HG02610 (cell line): ENCODE measurements at regions not wholly inside any gene's neighbourhood (a gene's known extent, or its start where the extent isn't known, plus 50 kb on each side); places are given as distances from the start of the nearest gene placed in this dataset.
"Not testable (repeated sequence)": the region's sequence is repeated elsewhere in the genome, so short reads cannot be mapped to it uniquely, and the experiment has no call there.

Source experiments
- ATAC-seq: cut with Tn5 transposase; IDR thresholded peaks from one replicate; pipeline ENCODE4 v1.9.1; 2021; ENCODE audit warnings: mild to moderate bottlenecking, moderate library complexity; ENCODE audit not compliant: unreplicated experiment

DNA sequence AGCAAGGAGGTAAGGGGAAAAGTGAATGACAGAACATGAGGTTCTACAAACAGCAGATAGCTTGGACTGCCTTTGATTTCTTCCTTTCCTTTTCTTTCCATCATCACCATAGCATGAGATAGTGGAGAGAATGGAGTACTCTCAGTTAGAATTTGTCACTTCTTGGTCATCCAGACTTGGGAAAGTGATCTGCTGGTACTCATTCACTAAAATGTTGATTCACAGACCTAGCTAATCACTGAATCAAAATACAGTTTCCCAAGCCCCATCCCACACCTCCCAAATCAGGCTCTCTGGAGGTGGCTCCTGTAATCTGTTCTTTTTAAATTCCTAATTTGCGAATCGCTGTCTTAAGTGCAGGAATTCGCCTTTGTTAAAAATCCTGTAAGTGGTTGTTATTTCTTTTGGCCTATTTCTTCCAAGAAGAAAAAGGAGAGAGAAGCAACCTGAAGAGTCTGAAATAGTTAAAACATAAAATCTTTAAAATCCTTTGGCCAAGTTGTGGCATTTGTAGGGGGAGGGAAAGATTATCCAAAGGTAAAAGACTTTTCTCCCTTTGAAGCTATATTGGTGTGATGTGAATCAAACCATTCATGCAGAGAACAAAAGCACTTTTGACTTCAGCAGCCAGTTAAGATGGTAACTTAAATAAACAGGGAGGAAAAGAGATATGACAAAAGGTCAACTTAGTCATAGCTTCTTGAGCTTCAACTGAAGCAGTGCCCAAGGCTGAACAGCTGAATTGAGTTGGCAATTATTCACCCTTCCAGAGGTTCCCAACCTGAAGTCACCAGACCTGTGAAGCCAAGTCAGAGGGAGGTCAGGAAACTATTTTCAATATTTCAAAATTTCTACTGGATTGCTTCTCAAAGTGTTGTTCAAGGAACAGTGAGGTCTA is 255.1 kb upstream of the KRR1 start:
- ATAC-seq = no peak

DNA sequence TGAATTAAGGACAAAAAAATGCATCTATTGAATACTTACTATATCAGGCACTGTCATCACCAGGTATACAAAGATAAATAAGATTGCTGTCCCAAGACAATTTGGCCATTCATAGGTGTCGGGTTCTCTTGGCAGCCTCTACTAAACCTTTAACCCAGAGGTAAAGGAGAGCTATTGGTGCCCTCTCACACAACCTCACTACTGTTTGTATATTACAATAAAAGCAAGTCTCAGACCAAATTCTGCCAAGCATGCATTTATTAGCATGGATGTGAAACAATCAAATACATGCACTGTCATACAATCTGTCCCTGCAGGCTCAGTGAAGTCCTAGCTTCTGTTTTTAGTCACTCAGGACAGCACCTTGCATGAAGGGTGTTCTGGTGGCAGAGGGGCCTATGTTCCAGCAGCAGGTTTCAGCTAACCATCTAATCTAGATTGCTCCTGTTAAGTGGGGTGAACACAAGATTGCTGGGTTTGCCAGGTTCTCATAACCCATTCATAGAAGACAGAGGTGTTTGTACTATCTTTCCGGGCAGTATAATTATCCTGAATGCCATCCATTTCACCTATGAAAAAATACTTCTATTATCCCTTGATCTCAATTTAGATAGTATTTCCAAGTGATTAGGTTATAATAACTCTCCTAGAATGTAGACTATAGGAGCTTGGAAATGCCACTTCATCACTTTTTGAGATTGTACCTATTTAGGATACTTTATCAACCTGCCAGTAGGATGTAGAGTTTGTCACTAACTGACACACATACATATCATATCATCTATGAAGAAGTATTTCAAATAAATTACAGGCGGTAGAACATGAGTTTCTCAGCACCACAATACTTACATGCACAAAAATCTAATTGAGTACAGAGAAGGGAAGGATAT is 254.0 kb upstream of the KRR1 start:
- ATAC-seq = peak; percentile 62

DNA sequence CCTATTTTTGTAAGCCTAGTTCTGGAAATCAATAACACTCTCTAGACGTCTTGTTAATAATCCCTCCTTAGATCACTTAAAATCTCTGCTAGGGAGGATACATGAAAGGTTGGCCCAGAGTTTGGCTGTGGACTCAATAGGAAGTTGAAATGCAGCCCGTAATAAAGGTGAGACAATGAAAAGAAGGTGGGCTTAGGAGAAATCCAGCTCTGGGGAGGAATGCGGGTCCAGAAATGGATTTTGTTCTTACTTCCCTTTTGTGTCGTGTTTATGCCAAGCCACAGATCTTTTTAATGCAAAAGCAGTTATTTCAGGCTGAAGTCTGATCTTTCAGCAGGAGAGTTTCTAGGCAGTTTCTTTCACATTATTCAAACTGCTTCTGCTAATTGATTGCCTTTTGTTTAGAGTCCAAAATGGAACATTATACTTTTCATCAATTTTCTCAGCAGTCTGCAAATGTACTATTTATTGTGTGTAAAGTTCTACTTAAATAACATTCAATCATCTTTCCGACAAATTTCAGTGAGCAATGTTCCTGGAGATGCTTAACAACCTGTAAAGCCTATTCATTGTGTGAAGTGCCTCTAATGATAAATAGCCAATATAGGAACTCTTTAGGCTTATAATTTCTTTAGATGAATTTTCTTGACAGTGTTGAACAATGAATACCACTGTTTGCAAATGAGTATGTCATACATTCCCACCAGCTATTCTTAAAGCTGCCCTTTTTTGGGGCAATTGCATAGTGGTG is 252.9 kb upstream of the KRR1 start:
- ATAC-seq = no peak

DNA sequence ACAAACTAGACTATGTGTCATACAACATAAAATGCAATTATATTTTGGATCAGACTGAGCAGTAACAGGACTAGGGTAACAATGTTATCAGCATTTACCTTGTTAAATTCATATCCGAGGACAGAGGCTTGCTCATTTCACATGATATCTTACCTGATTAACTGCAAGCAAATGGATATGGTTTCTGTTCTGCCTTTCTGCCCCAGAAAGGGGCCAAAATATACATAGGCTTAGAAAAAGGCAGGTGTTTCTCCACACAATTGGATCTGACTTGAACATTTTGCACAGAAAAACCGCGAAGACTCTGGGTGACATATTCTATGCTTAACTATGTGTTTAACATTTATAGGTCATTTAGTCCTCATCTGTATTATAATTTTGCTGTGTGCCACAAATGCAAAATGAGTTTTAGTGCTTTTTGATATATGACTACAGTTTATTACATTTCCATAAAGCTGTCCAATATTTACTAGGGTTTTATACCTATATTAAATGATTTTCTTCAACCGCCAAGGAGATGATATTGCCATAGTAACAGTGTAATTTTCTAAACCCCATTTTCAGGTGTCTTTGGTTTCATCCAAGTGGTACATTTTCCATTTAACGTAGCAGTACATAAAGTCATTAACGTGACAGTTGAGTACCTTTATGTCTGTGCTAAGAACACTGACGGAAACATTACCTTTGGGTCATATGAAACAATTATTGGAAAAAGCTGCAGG is 249.3 kb upstream of the KRR1 start:
- ATAC-seq = no peak

DNA sequence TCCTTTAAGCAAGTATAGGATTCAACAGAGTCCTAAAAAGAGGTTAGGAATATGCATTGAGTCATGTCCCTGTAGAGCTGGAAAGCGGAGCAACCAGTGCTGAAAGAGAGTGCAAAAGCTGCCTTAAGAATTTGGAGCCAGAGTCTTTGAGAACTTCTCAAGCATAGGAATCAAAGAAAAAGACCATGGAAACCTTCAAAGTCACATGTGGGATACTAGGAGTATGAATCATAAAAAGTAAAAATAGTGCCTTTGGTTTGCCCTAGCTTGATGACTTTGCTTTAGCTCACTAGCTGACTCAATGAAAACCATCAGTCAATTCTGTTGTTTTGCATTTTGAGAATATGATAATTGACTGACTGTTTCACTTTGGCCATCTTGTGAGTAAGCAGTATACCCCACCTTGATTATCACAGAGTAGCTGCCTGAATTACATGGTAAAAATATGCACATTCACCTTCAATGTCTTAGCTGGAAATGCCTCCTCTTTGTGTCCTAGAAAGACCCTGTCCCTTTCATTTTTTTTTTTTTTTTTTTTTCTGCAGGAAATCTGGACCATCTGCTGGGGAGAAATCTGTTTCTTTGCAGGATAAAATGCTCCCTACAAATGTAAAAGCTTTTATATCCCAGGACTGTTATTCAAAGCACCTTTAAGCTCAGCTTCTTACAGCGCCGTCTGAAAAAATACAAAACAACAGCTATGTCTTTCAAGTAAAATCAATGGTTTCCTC is 248.6 kb upstream of the KRR1 start:
- ATAC-seq = peak; percentile 88

DNA sequence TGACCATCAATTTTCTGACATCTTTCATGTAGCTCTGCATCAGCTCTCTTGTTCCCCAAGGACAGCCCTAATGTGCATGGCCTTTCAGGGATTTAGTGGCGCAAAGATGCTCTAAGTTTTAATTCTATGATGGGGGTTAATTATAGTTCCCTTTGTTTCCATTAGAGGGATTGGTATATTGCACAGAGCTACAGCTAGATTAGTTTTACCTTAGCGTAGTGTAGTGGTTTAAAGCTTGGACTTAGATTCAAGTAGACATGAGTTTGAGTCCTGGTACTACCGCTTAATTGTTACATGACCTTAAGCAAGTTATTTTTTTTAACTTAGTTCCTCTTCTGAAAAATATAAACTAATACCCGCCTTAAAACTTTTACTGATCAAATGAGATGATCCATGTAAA is 247.8 kb upstream of the KRR1 start:
- no peak for ATAC-seq

DNA sequence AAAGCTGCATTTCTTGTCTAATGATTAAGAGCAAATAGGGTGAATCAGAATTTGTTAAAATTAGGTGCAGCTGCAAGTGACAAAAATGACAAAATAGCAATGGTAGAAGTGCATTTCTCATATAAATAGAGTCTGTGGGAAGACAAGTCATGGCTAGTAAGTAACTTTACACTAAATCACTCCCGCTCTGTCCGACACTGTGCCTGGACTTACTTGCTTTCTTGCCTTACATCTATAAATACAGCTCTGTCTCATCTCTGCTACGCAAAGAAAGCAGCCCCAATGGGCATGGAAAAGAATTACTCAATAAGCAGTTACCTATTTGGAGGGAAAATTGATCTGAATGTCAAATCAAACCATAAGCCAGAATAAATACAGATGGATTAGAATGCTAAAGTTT is 245.4 kb upstream of the KRR1 start:
- ATAC-seq = no peak

DNA sequence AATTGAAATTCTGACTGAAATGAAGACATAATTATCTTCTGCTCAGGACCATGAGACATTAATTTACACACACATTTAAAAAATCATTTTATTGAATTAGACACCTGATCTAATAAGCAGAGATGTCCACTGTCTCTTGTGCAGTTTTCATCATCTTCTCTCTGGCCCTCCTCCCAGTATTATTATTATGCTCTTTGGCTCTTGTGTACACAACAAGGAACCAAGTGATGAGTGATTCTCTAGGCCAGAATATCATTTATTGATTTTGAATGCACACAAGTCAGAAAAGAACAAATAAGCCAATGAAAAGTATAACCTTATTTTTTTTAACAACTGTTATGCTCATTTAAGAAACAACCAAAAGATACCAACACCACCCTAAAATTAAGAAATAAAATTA is 244.7 kb upstream of the KRR1 start:
- ATAC-seq = no peak

DNA sequence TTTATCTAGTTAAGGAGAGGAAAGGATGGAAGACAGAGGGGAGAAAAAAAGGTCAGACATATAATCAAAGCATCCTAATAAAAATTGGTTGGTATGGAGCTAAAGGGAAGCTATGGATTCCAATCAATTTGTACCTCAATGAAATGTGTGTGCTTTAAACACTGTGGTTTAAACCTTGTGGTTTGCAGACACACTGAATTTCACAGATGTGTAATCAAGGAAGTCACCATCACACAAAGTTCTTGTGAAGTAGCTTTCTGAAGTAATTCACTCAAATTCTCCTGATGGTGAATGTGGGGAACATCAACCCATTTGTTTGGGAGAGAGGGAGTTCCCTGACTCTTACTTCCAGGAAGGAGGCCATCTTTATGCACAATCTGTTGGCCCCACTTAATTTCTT is 243.3 kb upstream of the KRR1 start:
- no peak for ATAC-seq

DNA sequence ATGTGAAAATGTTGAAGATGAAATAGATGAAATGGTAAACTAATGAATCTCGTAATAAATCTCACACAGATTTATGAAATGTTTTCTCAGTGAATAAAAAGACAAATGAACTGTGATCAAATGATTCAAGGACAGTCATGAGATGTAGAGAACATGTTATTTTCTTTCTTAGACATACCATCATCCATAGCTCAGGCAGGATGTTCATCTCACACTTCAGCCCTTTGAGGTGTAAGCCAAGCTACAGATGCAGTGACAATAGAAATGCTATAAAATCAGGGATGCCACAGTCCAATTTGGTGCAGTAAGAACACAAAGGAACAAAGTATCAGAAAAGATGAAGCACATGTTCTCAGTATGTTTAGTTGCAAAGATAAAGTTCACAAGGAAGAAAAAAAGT is 242.7 kb upstream of the KRR1 start:
- no peak for ATAC-seq

DNA sequence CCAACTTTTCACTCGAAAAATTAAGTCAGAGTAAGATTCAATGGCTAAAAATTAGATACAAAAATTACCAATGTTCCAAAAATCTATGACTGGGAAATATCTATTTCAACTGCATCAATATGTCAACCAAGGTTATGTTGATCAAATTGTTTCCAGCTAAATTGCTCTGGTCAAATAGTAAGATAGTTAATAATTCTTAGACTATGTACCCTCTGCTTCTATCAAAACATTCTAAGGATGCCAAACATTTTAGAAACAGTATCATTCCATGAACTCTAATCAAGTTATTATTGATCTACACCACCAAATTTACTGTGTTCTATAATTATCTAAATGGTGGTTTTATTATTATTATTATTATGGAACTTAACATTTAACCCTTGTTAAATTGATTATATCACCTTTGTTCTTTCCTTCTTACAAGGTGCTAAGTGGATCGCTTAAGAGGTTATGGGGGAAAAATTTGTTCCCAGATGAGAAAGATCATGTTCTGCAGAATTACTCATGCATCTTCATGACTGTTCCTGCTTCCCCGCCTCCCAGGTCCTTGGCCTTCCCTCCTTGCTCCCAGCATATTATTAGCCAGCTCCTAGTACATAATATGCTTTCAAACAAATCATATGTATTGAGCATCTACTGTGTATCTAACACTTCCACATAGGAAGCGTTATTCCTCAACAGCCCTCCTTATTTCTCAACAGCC is 240.5 kb upstream of the KRR1 start:
- no peak for ATAC-seq

DNA sequence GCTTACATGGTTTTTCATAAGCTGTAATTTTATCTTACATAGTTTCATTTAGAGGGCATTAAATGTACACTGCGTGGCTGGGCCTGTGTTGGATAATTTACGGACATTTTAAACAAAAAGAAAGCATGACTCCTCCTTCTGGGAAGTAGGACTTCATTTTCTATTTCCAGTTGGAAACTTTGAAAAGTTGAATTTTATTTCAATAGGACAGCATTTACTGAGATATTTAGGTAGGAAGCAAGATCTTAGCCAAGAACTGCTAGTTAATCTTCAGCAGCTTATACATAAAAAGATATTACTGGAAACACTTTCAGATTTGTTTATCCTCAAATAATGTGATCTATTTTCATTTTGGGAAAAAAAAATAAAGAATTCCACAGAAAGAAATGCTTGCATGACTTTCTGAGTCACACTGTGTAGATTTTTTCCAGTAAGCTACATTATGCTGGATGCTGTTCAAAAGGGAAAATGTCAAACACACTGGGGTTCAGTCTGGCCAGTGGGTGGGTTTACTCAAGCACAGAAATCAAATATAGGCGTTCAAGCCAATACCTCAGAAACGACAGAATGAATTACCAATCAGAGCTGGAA is 239.4 kb upstream of the KRR1 start:
- ATAC-seq = no peak

DNA sequence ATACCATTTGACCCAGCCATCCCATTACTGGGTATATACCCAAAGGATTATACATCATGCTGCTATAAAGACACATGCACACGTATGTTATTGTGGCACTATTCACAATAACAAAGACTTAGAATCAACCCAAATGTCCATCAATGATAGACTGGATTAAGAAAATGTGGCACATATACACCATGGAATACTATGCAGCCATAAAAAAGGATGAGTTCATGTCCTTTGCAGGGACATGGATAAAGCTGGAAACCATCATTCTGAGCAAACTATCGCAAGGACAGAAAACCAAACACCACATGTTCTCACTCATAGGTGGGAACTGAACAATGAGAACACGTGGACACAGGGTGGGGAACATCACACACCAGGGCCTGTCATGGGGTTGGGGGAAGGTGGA is 237.6 kb upstream of the KRR1 start:
- not testable (repeated sequence) for ATAC-seq

DNA sequence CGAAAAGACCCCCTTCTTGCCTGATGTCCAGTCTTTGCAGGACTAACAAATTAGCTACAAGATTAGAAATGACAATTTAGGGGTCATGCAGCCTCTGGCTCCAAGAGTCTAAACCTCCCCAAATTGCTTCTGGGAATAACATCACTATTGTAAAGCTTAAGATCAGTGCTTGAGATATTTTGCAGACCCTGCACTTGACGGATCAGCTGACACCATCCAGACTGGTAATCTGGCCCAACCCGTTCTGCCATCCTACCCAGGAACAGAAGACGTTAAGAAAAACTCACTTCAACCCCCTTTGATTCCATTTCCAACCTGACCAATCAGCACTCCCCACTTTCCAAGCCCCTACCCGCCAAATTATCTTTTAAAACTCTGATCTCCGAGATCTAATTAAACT is 236.7 kb upstream of the KRR1 start:
- no peak for ATAC-seq

DNA sequence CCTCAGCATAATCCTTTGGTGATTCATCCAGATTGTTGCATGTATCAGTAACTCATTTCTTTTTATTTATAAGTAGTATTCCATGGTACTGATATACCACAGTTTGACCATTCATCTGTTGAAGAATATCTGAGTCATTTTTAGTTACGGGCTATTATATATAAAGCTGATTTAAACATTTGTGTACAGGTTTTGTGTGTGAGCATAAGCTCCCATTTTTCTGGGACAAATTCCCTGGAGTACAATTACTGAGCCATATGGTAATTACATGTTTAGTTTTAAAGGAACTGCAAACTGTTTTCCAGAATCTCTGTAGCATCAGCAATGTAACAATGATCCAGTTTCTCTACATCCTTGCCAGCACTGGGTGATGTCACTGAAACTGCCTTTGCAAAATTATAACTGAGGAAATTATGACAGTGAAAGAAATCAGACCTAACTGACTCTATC is 236.2 kb upstream of the KRR1 start:
- ATAC-seq = no peak

DNA sequence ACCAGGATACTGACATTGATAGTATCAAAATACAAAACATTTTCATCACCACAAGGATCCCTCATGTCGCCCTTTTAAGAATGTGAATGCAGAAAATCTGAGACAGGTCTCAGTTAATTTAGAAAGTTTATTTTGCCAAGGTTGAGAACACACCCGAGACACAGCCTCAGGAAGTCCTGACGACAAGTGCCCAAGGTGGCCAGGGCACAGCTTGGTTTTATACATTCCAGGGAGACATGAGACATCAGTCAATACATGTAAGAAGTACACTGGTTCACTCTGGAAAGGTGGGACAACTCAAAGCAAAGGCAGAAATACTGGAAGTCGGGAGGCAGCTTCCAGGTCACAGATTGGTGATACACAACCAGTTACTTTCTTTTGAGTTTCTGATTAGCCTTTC is 235.2 kb upstream of the KRR1 start:
- ATAC-seq = no peak

DNA sequence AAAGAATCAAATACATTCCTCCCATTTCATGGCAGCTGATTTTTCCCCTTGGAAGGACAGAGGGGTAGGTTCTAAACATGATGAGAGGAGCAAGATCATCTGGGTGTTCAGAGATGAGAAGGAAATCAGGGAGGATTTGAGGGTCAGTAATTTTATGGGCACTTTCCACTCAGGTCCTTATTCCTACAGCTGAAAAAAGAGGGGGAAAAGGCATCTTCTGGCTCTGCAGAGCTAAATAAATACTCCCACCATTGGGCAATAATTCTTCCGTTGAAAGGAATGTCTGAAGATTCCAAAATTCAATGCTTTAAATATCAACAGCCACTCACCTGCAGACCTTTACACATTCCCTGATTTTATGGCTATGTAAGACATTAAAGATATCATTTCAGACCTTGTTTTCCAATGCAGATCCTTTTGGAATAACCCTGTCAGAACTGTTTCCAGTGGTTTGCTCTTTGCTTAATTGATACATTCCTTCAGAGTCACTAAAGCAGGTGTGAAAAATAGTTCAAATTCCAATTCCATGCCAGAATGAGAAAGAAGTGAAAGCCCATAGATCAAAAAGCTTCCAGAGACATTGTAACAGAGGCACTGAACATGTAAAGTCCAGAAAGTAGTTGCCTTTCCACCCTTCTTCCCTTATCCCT is 233.3 kb upstream of the KRR1 start:
- ATAC-seq = no peak

DNA sequence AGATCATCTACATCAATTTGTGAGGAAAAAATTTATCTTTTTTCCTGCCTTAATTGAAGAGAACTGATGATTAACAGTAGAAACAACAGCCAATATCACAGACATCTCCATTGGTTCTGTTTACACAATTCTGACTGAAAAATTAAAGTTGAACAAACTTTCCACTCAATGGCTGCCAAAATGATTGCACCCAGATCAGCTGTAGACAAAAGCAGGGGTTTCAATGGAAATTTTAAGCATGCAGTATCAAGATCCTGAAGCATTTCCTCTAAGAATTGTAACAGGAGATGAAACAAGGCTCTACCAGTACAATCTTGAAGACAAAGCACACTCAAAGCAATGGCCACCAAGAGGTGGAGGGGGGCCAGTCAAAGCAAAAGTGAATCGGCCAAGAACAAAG is 231.6 kb upstream of the KRR1 start:
- no peak for ATAC-seq
